ENCODE measurements at regions not wholly inside any gene's neighbourhood (a gene's known extent, or its start where the extent isn't known, plus 50 kb on each side); places are given as distances from the start of the nearest gene placed in this dataset.

- TF ChIP-seq POLR2AphosphoS5 (IDR thresholded peaks at IDR 0.05; ENCODE audit: low read depth, low read length) = no peak
- no peak for TF ChIP-seq CTCF (IDR thresholded peaks at IDR 0.05; ENCODE audit: control extremely low read depth in 1 of 3, insufficient read depth in 1 of 3, low read depth in 1 of 3, low read length in 3 of 3)
- no peak for TF ChIP-seq E2F6 (IDR thresholded peaks at IDR 0.05)
- no peak for TF ChIP-seq ZNF274 (IDR thresholded peaks at IDR 0.05; ENCODE audit: borderline replicate concordance, extremely low read depth, low read length)
- no peak for TF ChIP-seq YY1 (IDR thresholded peaks at IDR 0.05; ENCODE audit: low read depth, low read length)
- TF ChIP-seq SP1 (IDR thresholded peaks at IDR 0.05; ENCODE audit: low read depth, low read length) = no peak
Measured at GRCh38 chr5:133841831-133842750, 126.3 kb downstream of the C5orf15 start.
